Trophoblast cell (in vitro differentiated cells and primary cell): ENCODE measurements at regions not wholly inside any gene's neighbourhood (a gene's known extent, or its start where the extent isn't known, plus 50 kb on each side); places are given as distances from the start of the nearest gene placed in this dataset.
A peak's percentile ranks its signal among the peaks of the same experiment; 100 is the strongest.

Source experiments
- DNase-seq, 2 donors: peaks; one replicate each; pipeline ENCODE4 v3.0.0-alpha.2; 2016
- H2AFZ ChIP-seq: 2 replicates; pipeline ENCODE4 v1.6.1; 2013; ENCODE audit warnings: low read length, moderate library complexity, mild to moderate bottlenecking; ENCODE audit not compliant: insufficient read depth, poor library complexity
- H2AK5ac ChIP-seq: 2 replicates; pipeline ENCODE4 v1.6.1; 2013; ENCODE audit warnings: mild to moderate bottlenecking, low read length
- H2BK120ac ChIP-seq: 2 replicates; pipeline ENCODE4 v1.6.1; 2013; ENCODE audit warnings: low read length, mild to moderate bottlenecking, moderate library complexity; ENCODE audit not compliant: insufficient read depth, poor library complexity
- H2BK12ac ChIP-seq: 2 replicates; pipeline ENCODE4 v1.6.1; 2013; ENCODE audit warnings: mild to moderate bottlenecking, low read length, moderate library complexity
- H2BK5ac ChIP-seq: 2 replicates; pipeline ENCODE4 v1.6.1; 2013; ENCODE audit warnings: low read length, low read depth, moderate library complexity, mild to moderate bottlenecking; ENCODE audit not compliant: poor library complexity
- H3K14ac ChIP-seq: 2 replicates; pipeline ENCODE4 v1.6.1; 2013; ENCODE audit warnings: mild to moderate bottlenecking, low read length
- H3K18ac ChIP-seq: 2 replicates; pipeline ENCODE4 v1.6.1; 2013; ENCODE audit warnings: mild to moderate bottlenecking, low read length
- H3K23ac ChIP-seq: 2 replicates; pipeline ENCODE4 v1.6.1; 2013; ENCODE audit warnings: low read length
- H3K27ac ChIP-seq: 2 replicates; pipeline ENCODE4 v1.5.1; 2013; ENCODE audit warnings: low read depth, mild to moderate bottlenecking, inconsistent platforms, low read length, moderate library complexity
- H3K27me3 ChIP-seq: 2 replicates; pipeline ENCODE4 v1.6.1; 2013; ENCODE audit warnings: inconsistent platforms, mild to moderate bottlenecking, low read length, moderate library complexity; ENCODE audit not compliant: insufficient read depth
- H3K36me3 ChIP-seq, 2 experiments: 1 replicate in 1 of 2; 2 replicates in 1 of 2; pipeline ENCODE4 v1.6.1; 2013; ENCODE audit warnings: low read length in 2 of 2, mild to moderate bottlenecking in 2 of 2, moderate library complexity in 1 of 2; ENCODE audit not compliant: insufficient read depth in 2 of 2, control insufficient read depth in 1 of 2
- H3K4ac ChIP-seq: 2 replicates; pipeline ENCODE4 v1.6.1; 2013; ENCODE audit warnings: low read depth, mild to moderate bottlenecking, low read length, moderate library complexity
- H3K4me1 ChIP-seq, 2 experiments: 1 replicate in 1 of 2; 2 replicates in 1 of 2; pipeline ENCODE4 v1.6.1; 2013; ENCODE audit warnings: low read length in 2 of 2, mild to moderate bottlenecking in 2 of 2, moderate library complexity in 1 of 2; ENCODE audit not compliant: insufficient read depth in 2 of 2, control insufficient read depth in 1 of 2
- H3K4me2 ChIP-seq: 2 replicates; pipeline ENCODE4 v1.6.1; 2013; ENCODE audit warnings: inconsistent platforms, mild to moderate bottlenecking, low read length, moderate library complexity
- H3K4me3 ChIP-seq: 2 replicates; pipeline ENCODE4 v1.5.1; 2013; ENCODE audit warnings: mild to moderate bottlenecking, low read depth, low read length, inconsistent platforms
- H3K79me1 ChIP-seq: one replicate; pipeline ENCODE4 v1.6.1; 2013; ENCODE audit warnings: low read length
- H3K79me2 ChIP-seq: 2 replicates; pipeline ENCODE4 v1.6.1; 2013; ENCODE audit warnings: low read length, mild to moderate bottlenecking; ENCODE audit not compliant: control insufficient read depth, insufficient read depth, poor library complexity
- H3K9ac ChIP-seq: 2 replicates; pipeline ENCODE4 v1.6.1; 2013; ENCODE audit warnings: mild to moderate bottlenecking, low read length
- H3K9me3 ChIP-seq: 2 replicates; pipeline ENCODE4 v1.6.1; 2013; ENCODE audit warnings: low read depth, mild to moderate bottlenecking, control low read depth, inconsistent platforms, low read length; ENCODE audit not compliant: insufficient read depth
- H4K12ac ChIP-seq: 2 replicates; pipeline ENCODE4 v1.6.1; 2013; ENCODE audit warnings: low read depth, mild to moderate bottlenecking, low read length, moderate library complexity
- H4K8ac ChIP-seq: 2 replicates; pipeline ENCODE4 v1.6.1; 2013; ENCODE audit warnings: low read depth, mild to moderate bottlenecking, low read length, moderate library complexity
- H4K91ac ChIP-seq: one replicate; pipeline ENCODE4 v1.6.1; 2013; ENCODE audit warnings: low read depth, mild to moderate bottlenecking, low read length, moderate library complexity
- WGBS: extraction: QIAGEN DNeasy Blood & Tissue Kit; methylation state at CpG from one replicate; pipeline ENCODE4 v1.1.7; 2013; ENCODE audit warnings: missing lambda C conversion rate; ENCODE audit not compliant: insufficient read length, insufficient coverage; ENCODE audit errors: extremely low coverage; 5-methylcytosine and 5-hydroxymethylcytosine counted together

DNA sequence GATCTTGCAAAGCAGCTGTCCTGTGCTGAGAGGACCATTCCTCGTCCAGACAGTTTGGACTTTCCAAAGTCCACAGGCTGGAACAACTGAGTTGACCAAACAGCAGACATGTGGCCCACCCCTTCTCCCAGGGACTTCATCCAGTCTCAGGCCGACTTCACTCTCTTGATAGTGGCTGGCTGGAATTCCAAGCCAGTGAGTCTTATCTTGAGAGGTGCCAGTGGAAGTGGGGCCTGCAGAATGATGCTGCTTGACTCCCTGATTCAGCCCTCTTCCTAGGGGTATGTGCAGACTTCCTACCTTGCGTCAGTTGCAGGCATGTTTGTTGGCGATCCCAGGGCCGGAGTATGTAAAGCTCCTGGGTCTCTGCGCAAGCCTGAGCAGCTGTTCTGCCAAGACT is 131.4 kb upstream of the TSLP start:
- Histone ChIP-seq H3K27me3 (no peaks in the 10 kb centered on the region), H3K27ac (no peak overlapping the region), H3K14ac (no peak overlapping the region), H3K36me3 (no peaks in the 10 kb centered on the region), H4K91ac (no peak overlapping the region), H2AK5ac (no peak overlapping the region), H2BK5ac (no peak overlapping the region), H3K4me1 (no peaks in the 10 kb centered on the region), H3K4me3 (no peak overlapping the region), H2AFZ (no peak overlapping the region), H3K9me3 (no peaks in the 10 kb centered on the region), H3K79me1 (no peaks in the 10 kb centered on the region), H3K4ac (no peak overlapping the region), H3K79me2 (no peaks in the 10 kb centered on the region), H3K4me2 (no peak overlapping the region), H3K23ac (no peak overlapping the region), H4K8ac (no peak overlapping the region), H2BK12ac (no peak overlapping the region), H4K12ac (no peak overlapping the region), H2BK120ac (no peak overlapping the region), H3K9ac (no peak overlapping the region), H3K18ac (no peak overlapping the region)
- peak in 1 of 2 donors; percentile 6 for DNase-seq
- WGBS, result no CpG with 5 or more reads among the region's 6 CpGs

DNA sequence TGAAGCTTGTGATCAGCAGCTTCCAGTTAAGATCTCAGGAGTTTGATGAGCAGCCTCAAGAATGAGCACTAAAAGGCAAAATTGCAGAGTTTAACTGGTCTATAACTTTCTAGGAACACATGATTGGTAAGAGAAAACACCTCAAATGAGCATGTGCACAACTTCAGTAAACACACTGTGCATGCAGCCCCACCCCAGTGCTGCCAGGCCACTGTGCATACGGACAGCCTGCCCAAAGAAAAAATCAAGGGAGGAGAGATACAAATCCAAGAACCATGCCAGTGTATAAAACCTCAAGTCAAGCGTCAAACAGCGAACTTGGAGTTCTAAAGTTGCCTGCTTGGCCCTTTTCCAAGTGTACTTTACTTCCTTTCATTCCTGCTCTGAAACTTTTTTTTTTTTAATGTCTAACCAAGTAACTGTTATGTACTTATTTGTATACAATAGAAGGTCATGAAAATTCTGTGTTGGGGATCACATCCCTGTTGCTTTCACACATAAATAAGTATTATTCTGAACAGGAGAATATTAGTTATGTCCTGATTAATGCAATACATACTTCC is 125.6 kb upstream of the TSLP start:
- H2BK12ac ChIP-seq, result no peak overlapping the region
- no peak overlapping the region for H4K12ac ChIP-seq
- no peak overlapping the region for H2BK120ac ChIP-seq
- H3K79me1 ChIP-seq, result no peaks in the 10 kb centered on the region
- no peak overlapping the region for H2AK5ac ChIP-seq
- no peaks in the 10 kb centered on the region for H3K27me3 ChIP-seq
- H3K14ac ChIP-seq, result no peak overlapping the region
- no peak overlapping the region for H3K4ac ChIP-seq
- no peak overlapping the region for H4K91ac ChIP-seq
- H2AFZ ChIP-seq, result no peak overlapping the region
- DNase-seq, result no peak
- H3K9ac ChIP-seq, result no peak overlapping the region
- H3K18ac ChIP-seq, result no peak overlapping the region
- no peaks in the 10 kb centered on the region for H3K79me2 ChIP-seq
- H3K36me3 ChIP-seq, result no peaks in the 10 kb centered on the region
- H3K27ac ChIP-seq, result no peak overlapping the region
- no peak overlapping the region for H3K23ac ChIP-seq
- no peak overlapping the region for H3K4me3 ChIP-seq
- WGBS, result no CpG with 5 or more reads among the region's 3 CpGs
- H4K8ac ChIP-seq, result no peak overlapping the region
- H2BK5ac ChIP-seq, result no peak overlapping the region
- H3K4me1 ChIP-seq, result no peaks in the 10 kb centered on the region
- no peak overlapping the region for H3K4me2 ChIP-seq
- no peaks in the 10 kb centered on the region for H3K9me3 ChIP-seq

DNA sequence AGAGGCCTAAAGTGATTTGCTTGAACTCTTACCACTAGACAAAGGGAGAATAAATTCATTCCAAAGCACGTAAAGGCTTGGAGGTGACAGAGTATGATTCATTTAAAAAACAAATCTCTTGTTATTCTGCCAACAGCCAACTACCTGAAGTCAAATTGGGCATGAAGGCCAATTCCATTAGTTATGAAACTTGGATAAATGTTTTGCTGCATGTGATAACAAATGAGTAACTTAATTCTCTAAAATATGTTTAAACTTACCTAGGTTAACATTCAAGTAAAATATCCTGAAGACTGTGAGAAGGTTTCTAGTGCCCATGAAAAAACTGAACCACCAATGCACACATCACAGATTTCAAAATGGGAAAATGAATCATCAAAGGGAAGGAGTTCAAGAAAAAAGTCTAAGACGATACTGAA is 120.1 kb upstream of the TSLP start:
- Histone ChIP-seq H3K9ac (no peak overlapping the region), H4K8ac (no peak overlapping the region), H3K18ac (no peak overlapping the region), H2BK120ac (no peak overlapping the region), H2BK12ac (no peak overlapping the region), H3K27me3 (no peaks in the 10 kb centered on the region), H3K4me3 (no peak overlapping the region), H3K27ac (no peak overlapping the region), H3K4ac (no peak overlapping the region), H2AFZ (no peak overlapping the region), H3K79me2 (no peaks in the 10 kb centered on the region), H3K36me3 (no peaks in the 10 kb centered on the region), H3K14ac (no peak overlapping the region), H3K79me1 (no peaks in the 10 kb centered on the region), H2BK5ac (no peak overlapping the region), H3K23ac (no peak overlapping the region), H3K4me1 (no peaks in the 10 kb centered on the region), H2AK5ac (no peak overlapping the region), H4K12ac (no peak overlapping the region), H3K9me3 (peaks cover 2% of the 10 kb centered on the region), H4K91ac (no peak overlapping the region), H3K4me2 (no peak overlapping the region)
- no CpG with 5 or more reads among the region's 2 CpGs for WGBS
- DNase-seq, result no peak

DNA sequence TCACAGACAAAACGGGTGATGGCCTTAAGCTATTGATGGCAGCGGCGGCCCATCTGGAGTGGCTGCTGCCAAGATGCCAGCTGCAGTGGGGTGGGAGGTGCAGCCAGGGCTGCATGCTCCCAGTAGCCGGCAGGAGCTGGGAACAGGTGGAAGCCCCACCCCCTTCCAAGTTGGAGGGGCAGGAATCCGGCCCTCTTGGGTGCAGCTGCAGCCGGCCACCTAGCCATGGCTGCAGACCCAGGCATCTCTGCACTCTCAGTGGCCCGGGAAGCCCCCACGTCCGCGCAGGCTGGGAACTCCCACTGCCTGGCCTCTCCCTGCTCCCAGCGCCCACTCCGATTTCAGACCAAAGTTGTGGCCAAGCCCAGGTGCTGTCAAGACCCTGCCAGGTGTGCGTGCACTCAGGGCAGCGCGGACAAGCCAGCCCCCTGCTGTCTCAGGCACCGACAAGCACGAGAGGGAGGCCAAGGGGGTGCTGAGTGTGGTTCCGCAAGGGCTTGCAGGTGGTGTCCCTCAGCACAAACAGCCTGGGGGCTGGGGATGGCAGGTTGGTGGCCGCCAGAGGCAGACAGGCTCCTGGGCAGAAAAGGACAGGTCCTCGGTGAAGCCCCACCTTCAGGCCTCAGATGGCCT is 115.1 kb upstream of the TSLP start:
- no CpG with 5 or more reads among the region's 20 CpGs for WGBS
- Histone ChIP-seq H3K4me1 (no peaks in the 10 kb centered on the region), H2BK5ac (no peak overlapping the region), H2BK12ac (no peak overlapping the region), H3K79me1 (no peaks in the 10 kb centered on the region), H3K18ac (no peak overlapping the region), H3K4me2 (no peak overlapping the region), H4K8ac (no peak overlapping the region), H2AFZ (no peak overlapping the region), H3K27me3 (no peaks in the 10 kb centered on the region), H3K4me3 (no peak overlapping the region), H3K27ac (no peak overlapping the region), H4K12ac (no peak overlapping the region), H3K14ac (no peak overlapping the region), H3K9me3 (peaks cover 3% of the 10 kb centered on the region), H3K36me3 (no peaks in the 10 kb centered on the region), H2BK120ac (no peak overlapping the region), H3K4ac (no peak overlapping the region), H3K23ac (no peak overlapping the region), H3K9ac (no peak overlapping the region), H2AK5ac (no peak overlapping the region), H3K79me2 (no peaks in the 10 kb centered on the region), H4K91ac (no peak overlapping the region)
- DNase-seq, result no peak
